Occipital lobe (tissue), 1 donor: ENCODE measurements at regions not wholly inside any gene's neighbourhood (a gene's known extent, or its start where the extent isn't known, plus 50 kb on each side); places are given as distances from the start of the nearest gene placed in this dataset.

Source experiments
- DNase-seq: peaks from one replicate; lab custom pipeline; 2025; lab: John Stamatoyannopoulos, UW

GRCh38 chr21:39124681-39125251 is 58.5 kb downstream of the PSMG1 start:
- no peak for DNase-seq

DNA sequence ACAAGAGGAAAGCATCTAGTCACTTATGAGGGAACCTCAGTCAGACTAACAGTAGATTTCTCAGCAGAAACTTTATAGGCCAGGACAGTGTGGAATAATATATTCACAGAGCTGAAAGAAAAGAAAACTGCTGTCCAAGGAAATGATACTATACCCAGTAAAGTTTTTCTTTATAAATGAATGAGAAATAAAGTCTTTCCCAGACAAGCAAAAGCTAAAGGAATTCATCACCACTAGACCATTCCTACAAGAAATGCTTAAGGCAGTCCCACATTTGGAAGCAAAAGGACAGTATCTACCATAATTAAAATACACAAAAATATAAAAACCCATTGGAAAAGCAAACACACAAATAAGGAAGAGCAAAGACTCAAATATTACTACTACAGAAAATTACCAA is 59.9 kb downstream of the PSMG1 start:
- no peak for DNase-seq

DNA sequence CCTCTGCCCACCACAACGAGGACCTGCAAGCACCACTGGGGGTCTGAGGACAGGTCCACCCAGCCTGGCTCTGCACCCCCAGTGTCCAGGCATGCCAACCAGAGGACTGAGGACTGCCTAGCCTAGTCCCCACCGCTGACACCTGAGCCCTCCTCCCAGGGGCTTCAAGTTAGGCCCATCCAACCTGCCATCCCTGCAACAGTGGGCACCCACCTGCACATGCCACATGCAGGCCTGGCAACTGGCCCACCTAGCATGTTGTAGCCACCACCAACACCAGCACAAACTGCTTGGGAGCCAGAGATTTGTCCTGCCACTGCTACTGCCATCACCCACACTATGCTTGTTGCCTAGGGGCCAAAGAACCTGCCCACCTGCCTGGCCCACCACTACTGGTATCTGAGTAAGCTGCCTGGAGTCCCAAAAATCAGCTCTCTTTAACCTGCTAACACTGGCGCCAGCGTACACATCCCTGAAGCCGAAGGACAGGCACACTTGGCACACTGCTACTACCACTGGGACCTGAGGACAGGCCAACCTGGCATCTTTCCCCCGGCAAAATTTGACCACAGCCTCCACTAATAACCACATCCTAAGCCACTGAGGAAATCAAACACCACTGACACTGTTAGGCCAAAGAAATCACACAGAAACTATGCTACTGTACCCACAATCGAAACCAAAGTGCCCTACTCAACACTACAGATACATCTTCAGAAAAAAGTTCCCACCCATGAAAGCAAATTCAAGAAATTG is 61.5 kb downstream of the PSMG1 start:
- DNase-seq = no peak

- DNase-seq = no peak
Measured at GRCh38 chr21:39120876-39121599, 62.2 kb downstream of the PSMG1 start.

DNA sequence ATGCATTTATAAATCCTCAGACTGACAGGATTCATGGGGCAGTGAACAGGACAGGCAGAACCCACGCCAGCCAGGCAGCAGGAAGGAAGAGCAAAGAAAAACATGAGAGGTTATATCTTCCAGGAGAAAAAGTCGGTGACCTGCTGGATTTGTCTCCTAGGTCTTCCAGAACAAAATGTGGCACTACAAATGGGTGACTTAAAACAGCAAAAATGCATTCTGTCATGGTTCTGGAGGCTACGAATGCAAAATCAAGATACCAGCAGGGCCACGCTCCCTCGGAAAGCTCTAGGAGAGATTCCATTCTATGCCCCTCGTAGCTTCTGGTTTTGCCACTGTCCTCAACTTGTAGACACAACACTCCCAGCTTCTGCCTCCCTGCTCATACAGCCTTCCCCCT is 63.4 kb downstream of the PSMG1 start:
- no peak for DNase-seq

DNA sequence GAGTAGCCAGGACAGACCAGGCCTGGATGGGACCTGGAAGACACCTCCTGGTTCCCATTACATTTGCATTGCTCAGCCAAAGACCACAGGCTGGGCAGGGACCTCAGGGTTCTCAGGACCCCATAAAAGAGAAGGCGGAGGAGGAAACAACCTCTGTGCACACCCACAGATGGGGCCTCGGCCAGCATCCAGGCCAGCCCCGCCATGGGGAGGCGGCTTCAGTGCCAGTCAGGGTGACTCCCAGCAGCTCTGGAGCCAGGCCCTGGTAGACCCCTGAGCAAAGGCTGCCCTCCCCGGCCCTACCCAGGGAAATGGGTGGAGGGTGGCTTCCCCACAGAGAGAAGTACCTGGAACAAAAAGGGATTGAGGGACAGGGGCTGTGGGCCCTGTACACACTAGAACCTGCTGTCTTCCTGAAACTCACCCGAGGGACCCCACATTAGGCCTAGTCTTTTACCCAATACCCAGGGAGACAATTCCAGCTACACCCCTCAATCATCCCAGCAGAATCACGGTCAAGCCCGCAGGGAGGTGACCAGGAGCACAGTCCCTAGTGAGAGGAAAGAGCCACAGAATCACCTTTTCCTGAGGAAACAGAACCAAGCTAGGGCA is 64.5 kb downstream of the PSMG1 start:
- DNase-seq = no peak

DNA sequence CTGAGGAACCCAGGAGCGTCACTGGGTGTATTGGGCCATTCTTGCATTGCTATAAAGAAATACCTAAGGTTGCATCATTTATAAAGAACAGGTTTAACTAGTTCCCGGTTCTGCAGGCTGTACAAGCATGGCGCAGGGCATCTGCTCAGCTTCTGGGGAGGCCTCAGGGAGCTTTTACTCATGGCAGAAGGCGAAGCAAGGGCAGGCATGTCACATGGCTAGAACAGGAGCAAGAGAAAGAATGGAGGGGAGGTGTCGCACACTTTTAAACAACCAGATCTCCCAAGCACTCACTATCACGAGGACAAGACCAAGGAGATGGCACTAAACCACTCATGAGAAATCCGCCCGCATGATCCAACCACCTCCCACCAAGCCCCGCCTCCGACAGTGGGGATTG is 65.2 kb downstream of the PSMG1 start:
- DNase-seq = no peak

GRCh38 chr21:39117440-39117970 is 65.7 kb downstream of the PSMG1 start:
- no peak for DNase-seq

- DNase-seq = no peak
Measured at GRCh38 chr21:39116761-39117439, 66.4 kb downstream of the PSMG1 start.

GRCh38 chr21:39115576-39116235 is 67.5 kb downstream of the PSMG1 start:
- no peak for DNase-seq

- DNase-seq = no peak
Measured at GRCh38 chr21:39114871-39115575, 68.2 kb downstream of the PSMG1 start.

GRCh38 chr21:39111931-39112550 is 71.2 kb downstream of the PSMG1 start:
- DNase-seq = no peak

DNA sequence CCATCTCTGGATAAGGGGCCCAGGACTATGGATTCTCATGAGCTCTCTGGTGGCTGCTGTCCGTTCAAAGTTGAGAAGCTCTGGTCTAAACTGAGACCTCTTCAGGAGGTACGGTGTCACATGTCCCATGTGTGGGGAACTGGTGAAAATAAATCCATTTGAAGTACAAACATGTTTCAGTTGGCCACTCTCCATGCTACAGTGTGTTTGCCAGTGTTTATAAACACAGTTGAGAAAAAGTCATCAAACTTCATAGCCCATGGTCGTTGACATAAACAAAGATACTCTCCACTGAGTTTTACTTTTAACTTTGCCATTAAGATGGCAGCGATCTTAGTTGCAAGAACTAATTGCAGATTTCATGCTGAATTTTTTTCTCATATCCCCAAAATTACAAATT is 72.8 kb downstream of the PSMG1 start:
- DNase-seq = no peak

DNA sequence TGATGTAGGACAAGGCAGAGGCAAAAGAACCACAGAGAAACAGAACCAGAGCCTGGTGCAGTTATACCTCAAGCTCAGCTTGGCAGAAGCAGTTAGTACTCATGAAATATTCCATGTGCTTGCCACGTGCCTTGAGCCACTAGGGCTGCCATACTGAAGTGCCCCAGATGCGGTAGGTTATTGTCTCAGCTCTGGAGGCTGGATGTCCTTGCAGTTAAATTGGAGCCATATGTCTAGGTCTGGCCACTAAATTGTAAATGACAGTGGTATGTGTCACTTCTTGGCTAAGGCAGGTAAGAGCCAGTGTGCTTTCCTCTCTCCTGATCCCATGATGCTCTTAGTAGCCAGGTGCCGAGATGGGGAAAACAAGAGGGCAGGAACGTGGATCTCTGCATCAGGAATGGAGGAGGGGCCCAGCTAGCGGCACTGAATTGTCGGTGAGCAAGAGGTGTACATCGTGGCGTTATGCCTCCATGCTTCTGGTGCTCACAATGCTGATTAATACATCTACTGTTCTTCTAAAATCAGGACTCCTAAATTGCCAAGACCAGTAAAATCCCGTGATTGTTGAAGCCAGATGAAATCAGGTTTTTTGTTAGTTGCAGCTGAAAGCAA is 73.5 kb downstream of the PSMG1 start:
- no peak for DNase-seq

DNA sequence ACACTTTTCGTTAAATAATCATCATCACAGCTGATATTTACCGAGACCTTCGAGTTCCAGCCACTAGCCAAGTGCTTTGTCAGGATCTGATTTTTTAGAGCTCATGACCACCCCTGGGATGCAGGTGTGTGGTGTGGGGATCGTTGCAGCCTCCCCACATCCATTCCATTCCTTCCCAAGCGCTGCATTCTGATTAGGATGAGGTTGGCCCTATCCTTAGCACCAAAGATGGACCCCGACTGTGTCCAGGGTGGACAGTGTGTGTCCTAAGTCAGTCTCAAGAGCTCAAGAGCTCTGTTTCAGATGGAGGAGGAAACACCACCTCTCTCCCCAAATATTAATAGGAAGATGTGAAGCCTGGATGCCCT is 74.1 kb downstream of the PSMG1 start:
- DNase-seq = no peak

DNA sequence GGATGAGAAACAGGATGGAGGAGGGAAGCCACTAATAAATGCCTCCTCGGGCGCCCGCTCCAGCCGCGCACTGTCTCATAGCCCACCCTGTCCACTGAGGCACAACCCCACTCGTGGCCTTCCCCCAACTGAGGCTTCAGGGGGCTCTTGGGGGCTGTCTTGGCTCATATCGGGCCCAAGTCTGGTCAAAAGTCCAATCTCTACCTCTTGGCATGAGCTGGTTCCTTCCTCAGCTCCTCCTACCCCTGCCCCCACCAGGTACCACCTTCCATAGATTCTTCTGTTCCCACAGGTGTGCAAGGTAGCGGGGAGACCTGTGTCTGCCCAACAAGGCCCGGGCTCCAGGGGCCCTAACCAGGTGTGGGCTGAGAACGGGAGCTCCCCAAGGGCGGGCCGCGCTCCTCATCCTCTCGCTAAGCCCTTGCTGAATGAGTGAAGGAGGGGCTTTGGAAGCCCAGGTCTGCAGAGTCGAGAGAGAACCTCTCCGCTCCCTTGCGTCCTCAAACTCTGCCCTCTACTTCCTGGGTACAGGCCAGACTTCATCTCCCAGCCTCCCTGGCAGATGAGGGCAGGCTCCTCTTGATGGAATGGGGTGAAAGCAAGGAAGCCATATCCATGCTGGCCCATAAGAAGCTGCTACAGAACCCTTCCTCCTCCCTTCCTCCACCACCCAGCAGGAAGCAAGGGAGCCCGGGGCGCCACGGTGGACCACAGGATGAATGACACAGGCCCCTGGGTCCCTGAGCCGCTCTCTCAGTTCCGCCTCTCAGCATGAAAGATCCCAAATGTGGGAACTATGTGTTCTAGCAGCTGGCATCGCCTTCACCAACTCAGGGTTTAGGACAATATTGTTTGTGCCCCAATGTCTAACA is 74.7 kb downstream of the PSMG1 start:
- no peak for DNase-seq

DNA sequence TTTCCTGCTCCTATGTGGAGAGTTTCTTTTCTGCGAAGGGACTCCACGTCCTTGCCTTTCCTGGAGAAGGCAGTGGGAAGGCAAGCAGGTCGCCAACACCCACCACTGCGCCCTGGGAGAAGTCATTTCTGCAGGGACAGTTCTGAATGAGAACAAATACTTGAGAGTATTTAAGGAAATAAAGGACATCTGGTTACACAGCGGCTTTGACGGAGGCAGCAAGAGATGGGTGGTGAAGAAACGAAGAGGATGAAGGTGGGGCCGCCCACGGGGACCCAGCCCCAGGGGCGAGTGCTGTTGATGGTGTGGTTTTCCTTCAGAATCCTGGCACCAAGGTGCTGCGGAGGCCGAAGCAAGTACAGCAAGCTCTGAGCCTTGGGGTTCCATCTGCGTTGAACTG is 75.5 kb downstream of the PSMG1 start:
- peak; percentile 42 for DNase-seq

GRCh38 chr21:39106881-39107462 is 76.3 kb downstream of the PSMG1 start:
- no peak for DNase-seq
